ENCODE measurements at regions not wholly inside any gene's neighbourhood (a gene's known extent, or its start where the extent isn't known, plus 50 kb on each side); places are given as distances from the start of the nearest gene placed in this dataset.

GRCh38 chr11:121703201-121703600 is 250.4 kb upstream of the SORL1-AS1 start:
- H2AFZ ChIP-seq (ENCODE audit: low read length, unreplicated experiment): no peak overlapping the region
- no peaks in the 10 kb centered on the region for H3K79me2 ChIP-seq (ENCODE audit: control insufficient read depth, insufficient read depth, low read length, unreplicated experiment)
- no peaks in the 10 kb centered on the region for H3K36me3 ChIP-seq (ENCODE audit: insufficient read depth, low read length)
- peaks cover 28% of the 10 kb centered on the region for H3K27me3 ChIP-seq (ENCODE audit: insufficient read depth, low read length)
- H3K27ac ChIP-seq (ENCODE audit: low read depth, low read length): no peak overlapping the region
- H3K4me1 ChIP-seq (ENCODE audit: control insufficient read depth, insufficient read depth, low read length, unreplicated experiment): no peaks in the 10 kb centered on the region
- no peak overlapping the region for H3K4me3 ChIP-seq (ENCODE audit: low read depth, low read length)

GRCh38 chr11:121700968-121701367 is 248.2 kb upstream of the SORL1-AS1 start:
- no peaks in the 10 kb centered on the region for H3K79me2 ChIP-seq (ENCODE audit: control insufficient read depth, insufficient read depth, low read length, unreplicated experiment)
- no peak overlapping the region for H2AFZ ChIP-seq (ENCODE audit: low read length, unreplicated experiment)
- H3K27ac ChIP-seq (ENCODE audit: low read depth, low read length): no peak overlapping the region
- H3K4me1 ChIP-seq (ENCODE audit: control insufficient read depth, insufficient read depth, low read length, unreplicated experiment): no peaks in the 10 kb centered on the region
- H3K4me3 ChIP-seq (ENCODE audit: low read depth, low read length): no peak overlapping the region
- peaks cover 28% of the 10 kb centered on the region for H3K27me3 ChIP-seq (ENCODE audit: insufficient read depth, low read length)
- no peaks in the 10 kb centered on the region for H3K36me3 ChIP-seq (ENCODE audit: insufficient read depth, low read length)

GRCh38 chr11:121699801-121700200 is 247.0 kb upstream of the SORL1-AS1 start:
- Histone ChIP-seq H3K36me3 (ENCODE audit: insufficient read depth, low read length) (no peaks in the 10 kb centered on the region), H2AFZ (ENCODE audit: low read length, unreplicated experiment) (no peak overlapping the region), H3K4me1 (ENCODE audit: control insufficient read depth, insufficient read depth, low read length, unreplicated experiment) (no peaks in the 10 kb centered on the region), H3K79me2 (ENCODE audit: control insufficient read depth, insufficient read depth, low read length, unreplicated experiment) (no peaks in the 10 kb centered on the region), H3K27ac (ENCODE audit: low read depth, low read length) (no peak overlapping the region), H3K27me3 (ENCODE audit: insufficient read depth, low read length) (peaks cover 28% of the 10 kb centered on the region), H3K4me3 (ENCODE audit: low read depth, low read length) (no peak overlapping the region)

GRCh38 chr11:121696931-121697670 is 244.3 kb upstream of the SORL1-AS1 start:
- Histone ChIP-seq H3K79me2 (ENCODE audit: control insufficient read depth, insufficient read depth, low read length, unreplicated experiment) (no peaks in the 10 kb centered on the region), H3K27ac (ENCODE audit: low read depth, low read length) (no peak overlapping the region), H3K36me3 (ENCODE audit: insufficient read depth, low read length) (no peaks in the 10 kb centered on the region), H2AFZ (ENCODE audit: low read length, unreplicated experiment) (no peak overlapping the region), H3K4me1 (ENCODE audit: control insufficient read depth, insufficient read depth, low read length, unreplicated experiment) (no peaks in the 10 kb centered on the region), H3K27me3 (ENCODE audit: insufficient read depth, low read length) (peaks cover 17% of the 10 kb centered on the region), H3K4me3 (ENCODE audit: low read depth, low read length) (no peak overlapping the region)

GRCh38 chr11:121696177-121696871 is 243.6 kb upstream of the SORL1-AS1 start:
- H3K4me3 ChIP-seq (ENCODE audit: low read depth, low read length): no peak overlapping the region
- no peak overlapping the region for H2AFZ ChIP-seq (ENCODE audit: low read length, unreplicated experiment)

GRCh38 chr11:121692236-121692635 is 239.5 kb upstream of the SORL1-AS1 start:
- Histone ChIP-seq H3K4me3 (ENCODE audit: low read depth, low read length) (no peak overlapping the region), H2AFZ (ENCODE audit: low read length, unreplicated experiment) (no peak overlapping the region), H3K4me1 (ENCODE audit: control insufficient read depth, insufficient read depth, low read length, unreplicated experiment) (peaks cover 11% of the 10 kb centered on the region), H3K79me2 (ENCODE audit: control insufficient read depth, insufficient read depth, low read length, unreplicated experiment) (no peaks in the 10 kb centered on the region), H3K27ac (ENCODE audit: low read depth, low read length) (no peak overlapping the region), H3K27me3 (ENCODE audit: insufficient read depth, low read length) (no peaks in the 10 kb centered on the region), H3K36me3 (ENCODE audit: insufficient read depth, low read length) (no peaks in the 10 kb centered on the region)

More at GRCh38 chr11:121696177-121696871, 243.6 kb upstream of the SORL1-AS1 start:
- no peaks in the 10 kb centered on the region for H3K36me3 ChIP-seq (ENCODE audit: insufficient read depth, low read length)
- H3K79me2 ChIP-seq (ENCODE audit: control insufficient read depth, insufficient read depth, low read length, unreplicated experiment): no peaks in the 10 kb centered on the region
- no peak overlapping the region for H3K27ac ChIP-seq (ENCODE audit: low read depth, low read length)
- no peaks in the 10 kb centered on the region for H3K4me1 ChIP-seq (ENCODE audit: control insufficient read depth, insufficient read depth, low read length, unreplicated experiment)
- H3K27me3 ChIP-seq (ENCODE audit: insufficient read depth, low read length): peaks cover 12% of the 10 kb centered on the region

- no peak overlapping the region for H3K27ac ChIP-seq (ENCODE audit: low read depth, low read length)
- no peak overlapping the region for H3K4me3 ChIP-seq (ENCODE audit: low read depth, low read length)
- no peaks in the 10 kb centered on the region for H3K79me2 ChIP-seq (ENCODE audit: control insufficient read depth, insufficient read depth, low read length, unreplicated experiment)
- no peaks in the 10 kb centered on the region for H3K27me3 ChIP-seq (ENCODE audit: insufficient read depth, low read length)
- peaks cover 11% of the 10 kb centered on the region for H3K4me1 ChIP-seq (ENCODE audit: control insufficient read depth, insufficient read depth, low read length, unreplicated experiment)
- H3K36me3 ChIP-seq (ENCODE audit: insufficient read depth, low read length): no peaks in the 10 kb centered on the region
- no peak overlapping the region for H2AFZ ChIP-seq (ENCODE audit: low read length, unreplicated experiment)
Observed at GRCh38 chr11:121688860-121689614, 236.3 kb upstream of the SORL1-AS1 start.

- H3K4me3 ChIP-seq (ENCODE audit: low read depth, low read length): no peak overlapping the region
- H3K4me1 ChIP-seq (ENCODE audit: control insufficient read depth, insufficient read depth, low read length, unreplicated experiment): peaks cover 11% of the 10 kb centered on the region
- no peaks in the 10 kb centered on the region for H3K36me3 ChIP-seq (ENCODE audit: insufficient read depth, low read length)
- peak overlapping the region; percentile 18 for H2AFZ ChIP-seq (ENCODE audit: low read length, unreplicated experiment)
- no peaks in the 10 kb centered on the region for H3K79me2 ChIP-seq (ENCODE audit: control insufficient read depth, insufficient read depth, low read length, unreplicated experiment)
- no peaks in the 10 kb centered on the region for H3K27me3 ChIP-seq (ENCODE audit: insufficient read depth, low read length)
- no peak overlapping the region for H3K27ac ChIP-seq (ENCODE audit: low read depth, low read length)
Observed at GRCh38 chr11:121688055-121688491, 235.3 kb upstream of the SORL1-AS1 start.

- Histone ChIP-seq H3K79me2 (ENCODE audit: control insufficient read depth, insufficient read depth, low read length, unreplicated experiment) (no peaks in the 10 kb centered on the region), H3K27ac (ENCODE audit: low read depth, low read length) (no peak overlapping the region), H3K36me3 (ENCODE audit: insufficient read depth, low read length) (no peaks in the 10 kb centered on the region), H3K4me1 (ENCODE audit: control insufficient read depth, insufficient read depth, low read length, unreplicated experiment) (peaks cover 13% of the 10 kb centered on the region), H3K4me3 (ENCODE audit: low read depth, low read length) (no peak overlapping the region), H3K27me3 (ENCODE audit: insufficient read depth, low read length) (no peaks in the 10 kb centered on the region), H2AFZ (ENCODE audit: low read length, unreplicated experiment) (no peak overlapping the region)
Observed at GRCh38 chr11:121683791-121684190, 231.0 kb upstream of the SORL1-AS1 start.

Data from ACC112 (cell line).